Loucy (cell line): ENCODE measurements at regions not wholly inside any gene's neighbourhood (a gene's known extent, or its start where the extent isn't known, plus 50 kb on each side); places are given as distances from the start of the nearest gene placed in this dataset.

Experiments used
- EZH2phosphoT487 ChIP-seq: fragments of 200-600 bp; IDR thresholded peaks from 2 replicates; pipeline ENCODE4 v1.6.1; 2018; ENCODE audit warnings: antibody characterized with exemption, mild to moderate bottlenecking, moderate library complexity, borderline replicate concordance
- TF ChIP-seq, protein P1 (sequence below): fragments of 200-600 bp; sonication (generic); conservative IDR thresholded peaks from 2 replicates; pipeline ENCODE4 v1.5.1; 2014; ENCODE audit warnings: mild to moderate bottlenecking, antibody characterized with exemption, low read length

- TF ChIP-seq, protein P1, sequence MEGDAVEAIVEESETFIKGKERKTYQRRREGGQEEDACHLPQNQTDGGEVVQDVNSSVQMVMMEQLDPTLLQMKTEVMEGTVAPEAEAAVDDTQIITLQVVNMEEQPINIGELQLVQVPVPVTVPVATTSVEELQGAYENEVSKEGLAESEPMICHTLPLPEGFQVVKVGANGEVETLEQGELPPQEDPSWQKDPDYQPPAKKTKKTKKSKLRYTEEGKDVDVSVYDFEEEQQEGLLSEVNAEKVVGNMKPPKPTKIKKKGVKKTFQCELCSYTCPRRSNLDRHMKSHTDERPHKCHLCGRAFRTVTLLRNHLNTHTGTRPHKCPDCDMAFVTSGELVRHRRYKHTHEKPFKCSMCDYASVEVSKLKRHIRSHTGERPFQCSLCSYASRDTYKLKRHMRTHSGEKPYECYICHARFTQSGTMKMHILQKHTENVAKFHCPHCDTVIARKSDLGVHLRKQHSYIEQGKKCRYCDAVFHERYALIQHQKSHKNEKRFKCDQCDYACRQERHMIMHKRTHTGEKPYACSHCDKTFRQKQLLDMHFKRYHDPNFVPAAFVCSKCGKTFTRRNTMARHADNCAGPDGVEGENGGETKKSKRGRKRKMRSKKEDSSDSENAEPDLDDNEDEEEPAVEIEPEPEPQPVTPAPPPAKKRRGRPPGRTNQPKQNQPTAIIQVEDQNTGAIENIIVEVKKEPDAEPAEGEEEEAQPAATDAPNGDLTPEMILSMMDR = no peak
- no peak for TF ChIP-seq EZH2phosphoT487
Measured at GRCh38 chr2:239599299-239599698, 198.5 kb upstream of the HDAC4 start.
